Prostate gland (tissue), 2 donors: ENCODE measurements at regions not wholly inside any gene's neighbourhood (a gene's known extent, or its start where the extent isn't known, plus 50 kb on each side); places are given as distances from the start of the nearest gene placed in this dataset.

Experiments
- CTCF ChIP-seq, 4 experiments: fragments of 200-600 bp in 2 of 4; fragments of 450-650 bp in 2 of 4; sonication (generic) in 2 of 4; IDR thresholded peaks; 1 replicate in 3 of 4; 2 replicates in 1 of 4; pipeline ENCODE4 v1.5.1; 2016 to 2019; ENCODE audit warnings: antibody characterized with exemption in 4 of 4, mild to moderate bottlenecking in 2 of 4, moderate library complexity in 2 of 4
- POLR2A ChIP-seq: fragments of 450-650 bp; IDR thresholded peaks from one replicate; pipeline ENCODE4 v1.6.1; 2016; ENCODE audit warnings: antibody characterized with exemption, mild to moderate bottlenecking

- TF ChIP-seq CTCF (IDR thresholded peaks at IDR 0.05): no peak
- no peak for TF ChIP-seq POLR2A
These were observed 321.4 kb upstream of the WWC1 start for GRCh38 chr5:167969998-167970397.
